Fibroblast of lung (primary cell): ENCODE measurements at regions not wholly inside any gene's neighbourhood (a gene's known extent, or its start where the extent isn't known, plus 50 kb on each side); places are given as distances from the start of the nearest gene placed in this dataset.

Experiments
- DNase-seq, 2 donors: peaks; one replicate each; pipeline versions ENCODE4 v3.0.0 to v3.0.0-alpha.2; 2010; ENCODE audit warnings: low read depth in 2 of 2
- H2AFZ ChIP-seq: 2 replicates; pipeline ENCODE4 v1.5.1; 2012; ENCODE audit warnings: low read length, control low read depth, inconsistent platforms
- H3K27ac ChIP-seq: 2 replicates; pipeline ENCODE4 v1.5.1; 2011; ENCODE audit warnings: low read length, control low read depth; ENCODE audit not compliant: insufficient read depth
- H3K27me3 ChIP-seq: 2 replicates; pipeline ENCODE4 v1.5.1; 2011; ENCODE audit warnings: mild to moderate bottlenecking, low read length; ENCODE audit not compliant: control insufficient read depth, insufficient read depth
- H3K36me3 ChIP-seq: 2 replicates; pipeline ENCODE4 v1.5.1; 2011; ENCODE audit warnings: low read length; ENCODE audit not compliant: control insufficient read depth, insufficient read depth
- H3K4me1 ChIP-seq: 2 replicates; pipeline ENCODE4 v1.5.1; 2011; ENCODE audit warnings: low read length; ENCODE audit not compliant: control insufficient read depth, insufficient read depth; ENCODE audit errors: extremely low read depth
- H3K4me2 ChIP-seq: 2 replicates; pipeline ENCODE4 v1.5.1; 2011; ENCODE audit warnings: low read length, control low read depth; ENCODE audit not compliant: insufficient read depth; ENCODE audit errors: extremely low read depth
- H3K4me3 ChIP-seq, 4 experiments: fragments of 200-600 bp in 1 of 4; sonication (generic) in 1 of 4; replicated peaks in 1 of 4; 2 replicates each; pipeline ENCODE4 v1.5.1; 2011 to 2016; ENCODE audit warnings: low read length in 4 of 4, low read depth in 3 of 4, mild to moderate bottlenecking in 3 of 4, control low read depth in 2 of 4, inconsistent platforms in 1 of 4, mixed read lengths in 1 of 4; ENCODE audit not compliant: insufficient read depth in 1 of 4; ENCODE audit errors: control extremely low read depth in 1 of 4
- H3K79me2 ChIP-seq: 2 replicates; pipeline ENCODE4 v1.5.1; 2012; ENCODE audit warnings: mild to moderate bottlenecking, low read length, inconsistent platforms; ENCODE audit not compliant: control insufficient read depth, insufficient read depth
- H3K9ac ChIP-seq: 2 replicates; pipeline ENCODE4 v1.5.1; 2011; ENCODE audit warnings: mild to moderate bottlenecking, low read length, control low read depth; ENCODE audit not compliant: insufficient read depth
- H3K9me3 ChIP-seq: 2 replicates; pipeline ENCODE4 v1.5.1; 2012; ENCODE audit warnings: low read depth, low read length; ENCODE audit not compliant: control insufficient read depth, insufficient read depth
- H4K20me1 ChIP-seq: 2 replicates; pipeline ENCODE4 v1.5.1; 2011; ENCODE audit warnings: low read length; ENCODE audit not compliant: control insufficient read depth, insufficient read depth; ENCODE audit errors: extremely low read depth
- CTCF ChIP-seq, 2 donors: IDR thresholded peaks in 1 of 2; conservative IDR thresholded peaks in 1 of 2; 1 replicate in 1 of 2; 2 replicates in 1 of 2; pipeline ENCODE4 v1.5.1; 2011 to 2012; ENCODE audit warnings: low read length in 2 of 2, control low read depth in 1 of 2, inconsistent platforms in 1 of 2, low read depth in 1 of 2, mild to moderate bottlenecking in 1 of 2
- EZH2 ChIP-seq: IDR thresholded peaks from 2 replicates; pipeline ENCODE4 v1.5.1; 2012; ENCODE audit warnings: low read length, control low read depth, mild to moderate bottlenecking; ENCODE audit errors: missing control alignments

- no peaks in the 10 kb centered on the region for H3K9me3 ChIP-seq
- H3K27me3 ChIP-seq, result no peaks in the 10 kb centered on the region
- no peaks in the 10 kb centered on the region for H3K79me2 ChIP-seq
- H3K27ac ChIP-seq, result no peak overlapping the region
- H3K4me2 ChIP-seq, result no peak overlapping the region
- H3K9ac ChIP-seq, result no peak overlapping the region
- H4K20me1 ChIP-seq, result no peaks in the 10 kb centered on the region
- no peaks in the 10 kb centered on the region for H3K4me1 ChIP-seq
- H2AFZ ChIP-seq, result no peak overlapping the region
- no peak overlapping the region for H3K4me3 ChIP-seq
- DNase-seq, result peak in 1 of 2 donors; percentile 23
- TF ChIP-seq EZH2 (no peak), CTCF (conservative IDR thresholded peaks at IDR 0.05 in 1 of 2, IDR thresholded peaks at IDR 0.05 in 1 of 2; ENCODE audit: low read depth in 1 of 2, low read length in 2 of 2) (no peak)
- H3K36me3 ChIP-seq, result no peaks in the 10 kb centered on the region
Observed at GRCh38 chr1:14369526-14370213, 228.8 kb upstream of the KAZN start.

- no peak overlapping the region for H3K4me2 ChIP-seq
Observed at GRCh38 chr1:14371771-14372497, 226.6 kb upstream of the KAZN start.

More at GRCh38 chr1:14371771-14372497, 226.6 kb upstream of the KAZN start:
- Histone ChIP-seq H3K4me1 (no peaks in the 10 kb centered on the region), H2AFZ (no peak overlapping the region), H3K9me3 (no peaks in the 10 kb centered on the region), H3K4me3 (no peak overlapping the region), H3K36me3 (no peaks in the 10 kb centered on the region), H3K79me2 (no peaks in the 10 kb centered on the region), H3K27me3 (no peaks in the 10 kb centered on the region), H4K20me1 (no peaks in the 10 kb centered on the region), H3K9ac (no peak overlapping the region), H3K27ac (no peak overlapping the region)
- DNase-seq, result peak; percentile 6 to 23
- TF ChIP-seq CTCF (conservative IDR thresholded peaks at IDR 0.05 in 1 of 2, IDR thresholded peaks at IDR 0.05 in 1 of 2; ENCODE audit: low read depth in 1 of 2, low read length in 2 of 2) (no peak), EZH2 (no peak)
